ENCODE measurements at regions not wholly inside any gene's neighbourhood (a gene's known extent, or its start where the extent isn't known, plus 50 kb on each side); places are given as distances from the start of the nearest gene placed in this dataset.

DNA sequence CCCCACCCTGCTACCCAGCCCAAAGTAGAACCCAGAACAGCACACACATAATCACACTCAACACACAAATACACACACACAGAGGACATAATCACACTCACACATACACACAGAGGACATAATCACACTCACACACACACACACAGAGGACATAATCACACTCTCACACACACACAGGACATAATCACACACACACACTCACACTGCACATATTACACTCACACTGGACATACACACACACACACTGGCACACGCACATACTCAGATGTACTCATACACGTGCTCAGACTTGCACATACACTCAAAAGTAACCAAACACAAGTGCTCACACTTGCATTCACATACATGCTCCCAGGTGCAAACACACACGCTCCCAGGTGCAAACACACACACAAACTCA, 54.3 kb upstream of the CAMK1G start:
- H3K4me1 ChIP-seq (ENCODE audit: insufficient read depth), result no peaks in the 10 kb centered on the region; the same call in 1 of the 2 replicates
- H3K27me3 ChIP-seq (ENCODE audit: insufficient read depth), result no peaks in the 10 kb centered on the region
- no peaks in the 10 kb centered on the region for H4K20me1 ChIP-seq (replicated peaks; ENCODE audit: insufficient read depth)
- no peaks in the 10 kb centered on the region for H3K79me2 ChIP-seq (replicated peaks; ENCODE audit: insufficient read depth)
- no peaks in the 10 kb centered on the region for H3K36me3 Mint-ChIP-seq (ENCODE audit: low read depth)
- peaks cover 1% of the 10 kb centered on the region for H3K27me3 Mint-ChIP-seq (ENCODE audit: insufficient read depth, low read depth, poor library complexity)
- no peak overlapping the region for H3K27ac ChIP-seq (ENCODE audit: low read depth)
- no peaks in the 10 kb centered on the region for H3F3A ChIP-seq (replicated peaks; ENCODE audit: low read depth)
- TF ChIP-seq EZH2phosphoT487 (IDR thresholded peaks at IDR 0.05; ENCODE audit: unreplicated experiment), result no peak
- TF ChIP-seq, protein P1, sequence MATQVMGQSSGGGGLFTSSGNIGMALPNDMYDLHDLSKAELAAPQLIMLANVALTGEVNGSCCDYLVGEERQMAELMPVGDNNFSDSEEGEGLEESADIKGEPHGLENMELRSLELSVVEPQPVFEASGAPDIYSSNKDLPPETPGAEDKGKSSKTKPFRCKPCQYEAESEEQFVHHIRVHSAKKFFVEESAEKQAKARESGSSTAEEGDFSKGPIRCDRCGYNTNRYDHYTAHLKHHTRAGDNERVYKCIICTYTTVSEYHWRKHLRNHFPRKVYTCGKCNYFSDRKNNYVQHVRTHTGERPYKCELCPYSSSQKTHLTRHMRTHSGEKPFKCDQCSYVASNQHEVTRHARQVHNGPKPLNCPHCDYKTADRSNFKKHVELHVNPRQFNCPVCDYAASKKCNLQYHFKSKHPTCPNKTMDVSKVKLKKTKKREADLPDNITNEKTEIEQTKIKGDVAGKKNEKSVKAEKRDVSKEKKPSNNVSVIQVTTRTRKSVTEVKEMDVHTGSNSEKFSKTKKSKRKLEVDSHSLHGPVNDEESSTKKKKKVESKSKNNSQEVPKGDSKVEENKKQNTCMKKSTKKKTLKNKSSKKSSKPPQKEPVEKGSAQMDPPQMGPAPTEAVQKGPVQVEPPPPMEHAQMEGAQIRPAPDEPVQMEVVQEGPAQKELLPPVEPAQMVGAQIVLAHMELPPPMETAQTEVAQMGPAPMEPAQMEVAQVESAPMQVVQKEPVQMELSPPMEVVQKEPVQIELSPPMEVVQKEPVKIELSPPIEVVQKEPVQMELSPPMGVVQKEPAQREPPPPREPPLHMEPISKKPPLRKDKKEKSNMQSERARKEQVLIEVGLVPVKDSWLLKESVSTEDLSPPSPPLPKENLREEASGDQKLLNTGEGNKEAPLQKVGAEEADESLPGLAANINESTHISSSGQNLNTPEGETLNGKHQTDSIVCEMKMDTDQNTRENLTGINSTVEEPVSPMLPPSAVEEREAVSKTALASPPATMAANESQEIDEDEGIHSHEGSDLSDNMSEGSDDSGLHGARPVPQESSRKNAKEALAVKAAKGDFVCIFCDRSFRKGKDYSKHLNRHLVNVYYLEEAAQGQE (IDR thresholded peaks at IDR 0.05; ENCODE audit: unreplicated experiment), result no peak
- H3K27ac Mint-ChIP-seq, result no peak overlapping the region
- H3K4me3 ChIP-seq, result no peak overlapping the region
- DNase-seq (ENCODE audit: low spot score) (no peak), ATAC-seq (no peak)
- H3K9me2 ChIP-seq (ENCODE audit: insufficient read depth), result peaks cover 5% of the 10 kb centered on the region; the same call in 1 of the 2 replicates
- H3K4me1 Mint-ChIP-seq, result no peaks in the 10 kb centered on the region; the same call in 1 of the 3 replicates
- no peak overlapping the region for H3K4me3 Mint-ChIP-seq
- no peak overlapping the region for H2AFZ ChIP-seq
- no peaks in the 10 kb centered on the region for H3K36me3 ChIP-seq (ENCODE audit: insufficient read depth)
- H3K9me3 Mint-ChIP-seq, result no peaks in the 10 kb centered on the region
- H3K4me2 ChIP-seq, result no peak overlapping the region

DNA sequence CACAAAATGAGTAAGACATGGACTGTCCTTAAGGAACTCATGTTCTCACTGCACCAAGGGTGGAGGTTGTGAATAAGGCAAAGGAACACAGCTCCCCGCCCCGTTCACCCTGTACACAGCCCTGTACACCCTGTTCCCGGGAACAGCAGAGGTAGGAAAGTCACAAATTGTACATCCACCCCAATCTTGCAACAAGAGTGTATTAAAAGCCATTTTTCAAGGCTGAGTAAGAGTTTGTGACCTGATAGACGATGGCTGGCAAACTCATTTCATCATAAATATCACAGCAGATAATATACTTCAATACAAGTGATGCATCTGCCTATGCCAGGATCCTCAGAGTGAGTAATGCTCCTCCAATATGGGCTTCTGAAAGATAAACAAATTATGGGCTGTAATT, 52.5 kb upstream of the CAMK1G start:
- no peaks in the 10 kb centered on the region for H3K36me3 ChIP-seq (ENCODE audit: insufficient read depth)
- no peak for DNase-seq (ENCODE audit: low spot score)
- no peaks in the 10 kb centered on the region for H3K9me3 Mint-ChIP-seq
- H3K79me2 ChIP-seq (replicated peaks; ENCODE audit: insufficient read depth), result no peaks in the 10 kb centered on the region
- H4K20me1 ChIP-seq (replicated peaks; ENCODE audit: insufficient read depth), result no peaks in the 10 kb centered on the region
- no peaks in the 10 kb centered on the region for H3F3A ChIP-seq (replicated peaks; ENCODE audit: low read depth)
- no peaks in the 10 kb centered on the region; the same call in 1 of the 3 replicates for H3K4me1 Mint-ChIP-seq
- H3K4me3 Mint-ChIP-seq, result no peak overlapping the region
- H3K27ac Mint-ChIP-seq, result no peak overlapping the region
- no peak overlapping the region for H3K27ac ChIP-seq (ENCODE audit: low read depth)
- H3K9me2 ChIP-seq (ENCODE audit: insufficient read depth), result peaks cover 5% of the 10 kb centered on the region; the same call in 1 of the 2 replicates
- peaks cover 1% of the 10 kb centered on the region for H3K27me3 Mint-ChIP-seq (ENCODE audit: insufficient read depth, low read depth, poor library complexity)
- ATAC-seq, result no peak
- no peak overlapping the region for H3K4me2 ChIP-seq
- H2AFZ ChIP-seq, result peak overlapping the region; percentile 59; the same call in 1 of the 2 replicates
- no peaks in the 10 kb centered on the region for H3K27me3 ChIP-seq (ENCODE audit: insufficient read depth)
- no peaks in the 10 kb centered on the region for H3K36me3 Mint-ChIP-seq (ENCODE audit: low read depth)
- H3K4me3 ChIP-seq, result no peak overlapping the region
- no peaks in the 10 kb centered on the region; the same call in 1 of the 2 replicates for H3K4me1 ChIP-seq (ENCODE audit: insufficient read depth)
- TF ChIP-seq STAT1 (IDR thresholded peaks at IDR 0.05; ENCODE audit: unreplicated experiment), result no peak
- TF ChIP-seq, protein P2, sequence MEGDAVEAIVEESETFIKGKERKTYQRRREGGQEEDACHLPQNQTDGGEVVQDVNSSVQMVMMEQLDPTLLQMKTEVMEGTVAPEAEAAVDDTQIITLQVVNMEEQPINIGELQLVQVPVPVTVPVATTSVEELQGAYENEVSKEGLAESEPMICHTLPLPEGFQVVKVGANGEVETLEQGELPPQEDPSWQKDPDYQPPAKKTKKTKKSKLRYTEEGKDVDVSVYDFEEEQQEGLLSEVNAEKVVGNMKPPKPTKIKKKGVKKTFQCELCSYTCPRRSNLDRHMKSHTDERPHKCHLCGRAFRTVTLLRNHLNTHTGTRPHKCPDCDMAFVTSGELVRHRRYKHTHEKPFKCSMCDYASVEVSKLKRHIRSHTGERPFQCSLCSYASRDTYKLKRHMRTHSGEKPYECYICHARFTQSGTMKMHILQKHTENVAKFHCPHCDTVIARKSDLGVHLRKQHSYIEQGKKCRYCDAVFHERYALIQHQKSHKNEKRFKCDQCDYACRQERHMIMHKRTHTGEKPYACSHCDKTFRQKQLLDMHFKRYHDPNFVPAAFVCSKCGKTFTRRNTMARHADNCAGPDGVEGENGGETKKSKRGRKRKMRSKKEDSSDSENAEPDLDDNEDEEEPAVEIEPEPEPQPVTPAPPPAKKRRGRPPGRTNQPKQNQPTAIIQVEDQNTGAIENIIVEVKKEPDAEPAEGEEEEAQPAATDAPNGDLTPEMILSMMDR (conservative IDR thresholded peaks at IDR 0.05; ENCODE audit: low read depth in 2 of 2), result no peak
- TF ChIP-seq, protein P1 (IDR thresholded peaks at IDR 0.05; ENCODE audit: unreplicated experiment), result no peak
- TF ChIP-seq, protein P3, sequence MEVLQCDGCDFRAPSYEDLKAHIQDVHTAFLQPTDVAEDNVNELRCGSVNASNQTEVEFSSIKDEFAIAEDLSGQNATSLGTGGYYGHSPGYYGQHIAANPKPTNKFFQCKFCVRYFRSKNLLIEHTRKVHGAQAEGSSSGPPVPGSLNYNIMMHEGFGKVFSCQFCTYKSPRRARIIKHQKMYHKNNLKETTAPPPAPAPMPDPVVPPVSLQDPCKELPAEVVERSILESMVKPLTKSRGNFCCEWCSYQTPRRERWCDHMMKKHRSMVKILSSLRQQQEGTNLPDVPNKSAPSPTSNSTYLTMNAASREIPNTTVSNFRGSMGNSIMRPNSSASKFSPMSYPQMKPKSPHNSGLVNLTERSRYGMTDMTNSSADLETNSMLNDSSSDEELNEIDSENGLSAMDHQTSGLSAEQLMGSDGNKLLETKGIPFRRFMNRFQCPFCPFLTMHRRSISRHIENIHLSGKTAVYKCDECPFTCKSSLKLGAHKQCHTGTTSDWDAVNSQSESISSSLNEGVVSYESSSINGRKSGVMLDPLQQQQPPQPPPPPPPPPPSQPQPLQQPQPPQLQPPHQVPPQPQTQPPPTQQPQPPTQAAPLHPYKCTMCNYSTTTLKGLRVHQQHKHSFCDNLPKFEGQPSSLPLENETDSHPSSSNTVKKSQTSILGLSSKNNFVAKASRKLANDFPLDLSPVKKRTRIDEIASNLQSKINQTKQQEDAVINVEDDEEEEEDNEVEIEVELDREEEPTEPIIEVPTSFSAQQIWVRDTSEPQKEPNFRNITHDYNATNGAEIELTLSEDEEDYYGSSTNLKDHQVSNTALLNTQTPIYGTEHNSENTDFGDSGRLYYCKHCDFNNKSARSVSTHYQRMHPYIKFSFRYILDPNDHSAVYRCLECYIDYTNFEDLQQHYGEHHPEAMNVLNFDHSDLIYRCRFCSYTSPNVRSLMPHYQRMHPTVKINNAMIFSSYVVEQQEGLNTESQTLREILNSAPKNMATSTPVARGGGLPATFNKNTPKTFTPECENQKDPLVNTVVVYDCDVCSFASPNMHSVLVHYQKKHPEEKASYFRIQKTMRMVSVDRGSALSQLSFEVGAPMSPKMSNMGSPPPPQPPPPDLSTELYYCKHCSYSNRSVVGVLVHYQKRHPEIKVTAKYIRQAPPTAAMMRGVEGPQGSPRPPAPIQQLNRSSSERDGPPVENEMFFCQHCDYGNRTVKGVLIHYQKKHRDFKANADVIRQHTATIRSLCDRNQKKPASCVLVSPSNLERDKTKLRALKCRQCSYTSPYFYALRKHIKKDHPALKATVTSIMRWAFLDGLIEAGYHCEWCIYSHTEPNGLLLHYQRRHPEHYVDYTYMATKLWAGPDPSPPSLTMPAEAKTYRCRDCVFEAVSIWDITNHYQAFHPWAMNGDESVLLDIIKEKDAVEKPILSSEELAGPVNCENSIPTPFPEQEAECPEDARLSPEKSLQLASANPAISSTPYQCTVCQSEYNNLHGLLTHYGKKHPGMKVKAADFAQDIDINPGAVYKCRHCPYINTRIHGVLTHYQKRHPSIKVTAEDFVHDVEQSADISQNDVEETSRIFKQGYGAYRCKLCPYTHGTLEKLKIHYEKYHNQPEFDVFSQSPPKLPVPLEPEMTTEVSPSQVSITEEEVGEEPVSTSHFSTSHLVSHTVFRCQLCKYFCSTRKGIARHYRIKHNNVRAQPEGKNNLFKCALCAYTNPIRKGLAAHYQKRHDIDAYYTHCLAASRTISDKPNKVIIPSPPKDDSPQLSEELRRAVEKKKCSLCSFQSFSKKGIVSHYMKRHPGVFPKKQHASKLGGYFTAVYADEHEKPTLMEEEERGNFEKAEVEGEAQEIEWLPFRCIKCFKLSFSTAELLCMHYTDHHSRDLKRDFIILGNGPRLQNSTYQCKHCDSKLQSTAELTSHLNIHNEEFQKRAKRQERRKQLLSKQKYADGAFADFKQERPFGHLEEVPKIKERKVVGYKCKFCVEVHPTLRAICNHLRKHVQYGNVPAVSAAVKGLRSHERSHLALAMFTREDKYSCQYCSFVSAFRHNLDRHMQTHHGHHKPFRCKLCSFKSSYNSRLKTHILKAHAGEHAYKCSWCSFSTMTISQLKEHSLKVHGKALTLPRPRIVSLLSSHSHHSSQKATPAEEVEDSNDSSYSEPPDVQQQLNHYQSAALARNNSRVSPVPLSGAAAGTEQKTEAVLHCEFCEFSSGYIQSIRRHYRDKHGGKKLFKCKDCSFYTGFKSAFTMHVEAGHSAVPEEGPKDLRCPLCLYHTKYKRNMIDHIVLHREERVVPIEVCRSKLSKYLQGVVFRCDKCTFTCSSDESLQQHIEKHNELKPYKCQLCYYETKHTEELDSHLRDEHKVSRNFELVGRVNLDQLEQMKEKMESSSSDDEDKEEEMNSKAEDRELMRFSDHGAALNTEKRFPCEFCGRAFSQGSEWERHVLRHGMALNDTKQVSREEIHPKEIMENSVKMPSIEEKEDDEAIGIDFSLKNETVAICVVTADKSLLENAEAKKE (CRISPR knock-in tag; IDR thresholded peaks at IDR 0.05), result no peak
- no peak for TF ChIP-seq POLR2AphosphoS5 (IDR thresholded peaks at IDR 0.05; ENCODE audit: low read depth)

All from GM23338 (cell line).